NOMO-1 treated with DMSO at 0.1 percent for 48 hours (cell line): ENCODE measurements at regions not wholly inside any gene's neighbourhood (a gene's known extent, or its start where the extent isn't known, plus 50 kb on each side); places are given as distances from the start of the nearest gene placed in this dataset.
"Not testable (repeated sequence)": the region's sequence is repeated elsewhere in the genome, so short reads cannot be mapped to it uniquely, and the experiment has no call there.

Experiments used
- DNase-seq: peaks from one replicate; lab custom pipeline; 2025; ENCODE audit not compliant: unreplicated experiment; lab: John Stamatoyannopoulos, UW

- no peak for DNase-seq
These were observed 244.8 kb upstream of the RGMA start for GRCh38 chr15:93333796-93334195.

DNA sequence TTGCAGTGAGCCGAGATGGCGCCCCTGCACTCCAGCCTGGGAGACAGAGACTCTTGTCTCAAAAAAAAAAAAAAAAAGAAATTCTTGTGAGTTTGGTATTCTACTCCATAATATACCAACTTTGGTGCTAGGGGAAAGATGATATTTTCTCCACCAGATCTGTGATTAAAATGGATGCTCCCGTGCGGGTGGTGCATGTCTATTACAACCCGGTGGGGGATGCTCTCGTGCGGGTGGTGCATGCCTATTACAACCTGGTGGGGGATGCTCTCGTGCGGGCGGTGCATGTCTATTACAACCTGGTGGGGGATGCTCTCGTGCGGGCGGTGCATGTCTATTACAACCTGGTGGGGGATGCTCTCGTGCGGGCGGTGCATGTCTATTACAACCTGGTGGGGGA, 244.1 kb upstream of the RGMA start:
- not testable (repeated sequence) for DNase-seq

DNA sequence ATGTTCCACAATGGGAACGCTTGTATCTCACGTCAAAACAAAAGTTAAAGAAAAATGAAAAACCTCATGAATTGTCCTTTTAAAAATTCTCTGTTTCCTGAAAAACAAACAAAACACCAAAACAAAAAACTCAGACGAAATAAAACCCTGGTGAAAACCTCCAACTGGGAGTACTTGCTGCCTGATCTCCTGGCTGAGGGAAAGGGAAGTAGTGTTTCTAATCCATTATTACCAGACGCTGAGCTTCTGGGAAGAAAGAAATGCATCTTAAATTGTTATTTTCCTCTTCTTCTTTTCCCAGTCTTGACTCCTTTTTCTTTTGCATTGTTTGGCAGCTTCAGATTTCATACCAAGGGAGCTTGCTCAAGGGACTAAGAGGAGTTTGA, 243.2 kb upstream of the RGMA start:
- no peak for DNase-seq

GRCh38 chr15:93331545-93332167, 242.6 kb upstream of the RGMA start:
- no peak for DNase-seq

DNA sequence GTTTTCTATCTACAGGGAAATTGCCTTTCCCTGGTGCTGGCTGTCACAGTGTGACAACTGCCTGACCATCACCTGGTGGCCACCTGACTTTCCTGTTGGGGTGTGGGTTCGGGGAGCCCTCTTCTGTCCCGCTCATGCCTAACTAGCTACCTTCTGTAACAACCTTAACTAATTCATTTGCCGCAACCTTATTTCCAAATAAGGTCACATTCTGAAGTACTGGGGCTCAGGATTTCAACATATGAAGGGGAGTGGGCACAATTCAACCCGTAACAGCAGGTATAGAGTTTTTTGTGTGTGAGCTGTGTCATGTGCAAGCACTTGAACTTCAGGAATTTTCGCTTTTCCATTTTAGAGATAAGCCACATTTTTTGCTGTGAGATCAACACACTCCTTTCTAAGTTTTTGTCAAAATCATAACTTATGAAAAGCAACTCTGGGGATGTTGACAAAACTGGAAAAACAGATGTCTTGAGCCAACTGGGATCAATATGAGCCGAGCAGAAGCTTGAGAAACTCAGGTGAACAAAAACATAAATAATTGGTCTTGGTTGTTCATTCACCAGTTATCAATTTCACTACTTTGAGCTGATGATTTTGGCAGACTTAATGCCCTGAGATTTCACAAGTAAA, 242.0 kb upstream of the RGMA start:
- DNase-seq: no peak

- no peak for DNase-seq
These were observed 238.4 kb upstream of the RGMA start for GRCh38 chr15:93327364-93327763.

GRCh38 chr15:93324186-93324975, 235.4 kb upstream of the RGMA start:
- no peak for DNase-seq

DNA sequence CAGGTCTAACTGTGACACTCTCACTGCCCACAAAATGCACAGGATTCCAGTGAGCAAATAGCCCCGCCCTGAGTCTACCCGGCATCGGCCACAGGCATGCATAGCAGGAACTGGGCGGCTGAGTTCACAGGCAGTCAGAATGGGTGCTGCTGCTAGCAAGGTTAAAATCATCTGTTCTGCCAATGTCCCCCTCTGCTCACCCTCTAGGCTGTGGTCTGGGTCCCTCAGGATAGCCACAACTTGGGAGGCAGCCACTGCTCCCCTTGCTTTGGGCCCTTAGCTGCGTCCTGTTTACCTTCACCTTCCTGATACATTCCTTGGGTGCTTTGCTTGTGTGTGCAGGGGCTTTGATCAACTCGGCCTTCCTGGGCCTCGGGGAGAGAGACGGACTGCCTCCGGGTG, 232.9 kb upstream of the RGMA start:
- DNase-seq: no peak

DNA sequence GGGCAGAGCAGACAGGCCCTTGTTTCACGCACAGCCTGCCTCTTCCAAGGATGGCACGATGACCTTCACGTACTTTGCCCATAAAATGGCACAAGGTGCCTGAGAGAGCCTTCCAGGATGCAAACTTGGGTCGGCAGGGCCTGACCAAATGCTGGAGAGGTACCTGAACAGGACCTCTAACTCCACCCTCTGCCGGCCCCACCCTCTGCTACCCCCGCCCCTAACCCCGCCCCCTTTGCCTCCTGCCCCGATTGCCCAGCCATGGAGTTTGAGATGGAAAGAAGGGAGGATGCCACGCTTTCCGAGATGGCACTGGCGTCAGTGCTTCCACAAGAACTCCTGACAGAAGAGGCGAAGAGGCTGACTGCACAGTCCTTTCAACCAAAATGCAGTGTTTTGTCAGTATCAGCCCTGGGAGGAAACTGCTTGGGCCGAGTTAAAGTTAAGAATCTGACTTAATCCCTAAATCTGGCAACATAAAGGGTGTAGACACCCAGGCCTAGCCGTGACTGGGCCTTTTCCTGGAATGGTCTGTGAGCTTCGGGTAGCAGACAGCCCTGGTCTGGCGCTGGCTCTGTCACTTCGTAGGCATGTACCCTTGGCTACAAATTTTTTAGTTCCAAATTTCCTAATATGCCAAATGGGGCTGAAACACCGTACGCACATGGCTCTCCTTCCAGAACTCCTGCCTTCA, 230.3 kb upstream of the RGMA start:
- DNase-seq: no peak

DNA sequence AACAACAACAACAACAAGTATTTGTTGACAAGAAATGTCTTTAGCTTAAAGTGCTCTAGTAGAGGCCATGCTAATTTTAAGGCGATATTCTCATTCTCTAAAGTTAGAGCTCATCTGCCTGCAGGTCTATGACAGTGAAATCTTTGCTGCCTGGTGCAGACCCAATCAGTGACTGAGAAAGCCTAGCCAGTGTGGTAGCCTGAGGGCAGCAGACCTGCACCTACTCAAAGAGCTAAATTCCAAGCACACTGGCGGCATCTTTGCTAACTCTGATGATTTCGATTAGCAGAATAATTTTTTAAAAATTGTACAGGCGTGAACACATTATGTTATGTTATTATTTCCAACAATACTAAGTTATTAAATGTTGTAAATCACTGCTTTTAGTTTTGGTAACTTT, 228.8 kb upstream of the RGMA start:
- no peak for DNase-seq

- no peak for DNase-seq
These were observed 225.2 kb upstream of the RGMA start for GRCh38 chr15:93314245-93314644.

DNA sequence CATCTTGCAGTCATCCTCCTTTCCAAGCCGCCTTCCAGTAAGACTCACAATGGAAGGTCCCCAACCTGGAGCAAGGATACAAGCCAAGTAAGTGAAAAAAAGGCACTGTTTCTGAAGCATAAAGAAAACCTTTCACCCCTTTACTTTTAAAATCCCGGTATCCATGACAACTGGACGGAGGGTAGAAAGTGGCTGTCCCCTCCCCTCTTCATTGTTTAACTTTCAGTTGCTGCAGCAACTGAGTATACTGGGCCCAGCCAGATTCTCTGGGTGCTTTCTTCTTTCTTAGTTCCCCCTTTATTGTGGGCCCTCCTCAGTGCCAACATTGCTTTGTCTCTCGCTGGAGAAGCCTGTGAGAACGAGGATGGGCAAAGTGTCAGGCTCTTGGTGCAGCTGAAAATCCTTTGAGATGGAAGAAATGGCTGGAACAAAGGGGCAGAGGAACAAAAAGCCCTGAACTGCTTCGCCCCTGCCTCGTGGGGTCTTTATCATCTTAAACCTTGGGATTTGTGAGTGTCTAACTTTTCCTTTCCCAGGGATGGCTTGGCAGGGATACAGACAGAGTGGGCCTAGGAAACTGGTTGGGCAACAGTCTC, 224.0 kb upstream of the RGMA start:
- no peak for DNase-seq

GRCh38 chr15:93311620-93312019, 222.6 kb upstream of the RGMA start:
- DNase-seq: no peak

DNA sequence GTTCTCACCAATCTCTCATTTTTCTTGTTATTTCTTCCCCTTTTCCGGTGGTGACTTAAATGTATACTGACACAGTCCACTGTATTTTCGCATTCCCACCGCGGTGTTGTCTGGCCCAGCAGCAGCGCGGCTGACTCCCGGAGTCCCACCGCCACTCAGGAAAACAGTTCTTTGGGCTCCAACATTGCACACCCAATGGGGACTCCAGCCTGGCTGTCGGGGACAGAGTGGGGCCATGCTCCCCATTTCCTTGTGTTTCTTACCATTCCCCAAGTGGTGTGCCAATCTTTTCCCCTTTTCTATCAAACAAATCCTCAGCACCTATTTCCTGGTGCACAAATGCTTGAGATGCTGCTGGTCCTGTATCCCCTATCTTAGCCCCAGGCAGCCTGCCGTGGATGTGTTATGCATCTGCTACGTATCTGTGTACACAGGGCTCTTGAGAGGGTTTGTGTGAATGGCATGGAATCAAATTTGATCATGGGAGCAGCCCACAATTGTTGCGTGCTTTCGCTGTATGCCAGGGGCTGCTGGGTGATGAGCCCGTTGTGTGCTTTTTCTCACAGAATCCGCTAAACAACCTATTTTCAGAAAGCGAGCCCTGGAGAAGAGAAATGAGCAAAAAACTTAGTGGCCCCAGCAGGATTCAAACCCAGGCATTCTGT, 219.1 kb upstream of the RGMA start:
- DNase-seq: no peak

DNA sequence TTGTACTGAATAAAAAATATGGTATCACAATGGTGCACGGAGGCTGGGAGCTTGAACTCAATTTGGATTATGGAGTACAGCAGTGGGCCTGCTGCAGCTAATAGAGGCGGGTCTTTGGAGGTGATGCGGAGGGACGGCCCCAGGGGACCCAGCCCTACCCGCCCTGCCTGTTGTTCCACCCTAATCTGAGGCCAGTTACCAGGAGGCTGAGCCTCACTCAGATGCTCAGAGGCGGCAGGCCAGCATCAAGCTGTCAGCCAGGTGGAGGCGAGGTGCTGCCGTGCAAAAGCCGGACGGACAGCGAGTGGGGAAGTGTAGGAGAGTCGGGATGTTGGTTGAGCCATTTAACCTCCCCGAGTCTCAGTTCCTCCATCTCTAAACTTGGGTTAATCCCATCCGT, 218.5 kb upstream of the RGMA start:
- DNase-seq: no peak

DNA sequence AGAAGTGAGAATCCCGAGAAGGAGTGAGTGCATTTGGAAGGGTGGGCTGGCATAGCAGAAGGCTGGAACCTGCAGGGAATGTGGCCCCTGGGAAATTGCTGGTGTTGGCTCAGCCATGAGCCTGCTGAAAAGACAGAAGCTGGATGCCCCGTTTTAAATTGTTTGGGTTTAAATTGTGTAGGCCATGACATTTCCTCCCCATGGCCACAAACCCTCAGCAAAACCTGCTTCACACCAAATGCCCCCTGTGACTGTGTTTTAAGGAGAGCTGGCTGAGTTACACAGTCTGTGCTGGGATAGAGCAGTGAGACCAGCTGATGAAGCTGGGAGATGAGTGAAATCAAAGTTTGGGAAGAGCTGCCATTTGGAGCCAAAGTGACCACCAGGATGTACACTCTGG, 216.3 kb upstream of the RGMA start:
- DNase-seq: no peak

- DNase-seq: no peak
These were observed 213.2 kb upstream of the RGMA start for GRCh38 chr15:93302080-93302765.

DNA sequence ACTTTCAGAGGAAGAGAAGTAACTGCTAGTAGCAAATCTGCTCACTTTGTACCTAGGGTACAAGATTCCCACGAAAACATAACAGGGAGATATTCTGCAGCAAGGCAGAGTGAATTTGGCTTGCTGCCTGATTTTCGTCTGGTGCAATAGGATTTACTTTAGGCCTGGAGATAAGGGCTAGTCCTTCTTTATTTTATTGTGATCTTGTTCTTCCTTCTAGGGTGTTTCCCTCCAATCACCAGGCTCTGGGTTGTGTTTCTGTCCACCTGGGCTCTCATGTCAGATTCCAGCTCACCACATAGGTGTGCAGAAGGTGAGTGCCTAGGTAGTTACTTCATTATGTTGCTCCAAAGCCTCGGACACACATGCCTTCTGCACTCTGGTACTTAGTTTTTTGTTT, 211.8 kb upstream of the RGMA start:
- no peak for DNase-seq

DNA sequence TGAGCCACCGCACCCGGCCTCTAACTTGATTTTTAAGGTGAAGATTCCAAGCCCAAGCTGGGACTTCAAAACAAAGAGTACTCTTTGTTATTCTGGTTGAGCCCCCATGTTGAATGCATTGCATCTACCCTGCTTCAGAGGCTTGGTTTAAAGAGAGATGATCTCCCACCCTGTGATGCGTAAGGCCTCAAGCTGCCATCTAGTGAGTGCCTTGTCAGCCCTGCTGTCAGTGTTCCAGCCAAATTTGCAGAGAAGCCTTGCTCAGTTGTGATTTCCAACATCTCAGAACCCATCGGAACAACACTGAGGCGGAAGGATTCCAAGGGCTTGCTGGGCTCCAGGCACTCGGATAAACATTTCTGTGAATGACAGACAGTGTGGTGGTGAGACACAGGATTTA, 210.7 kb upstream of the RGMA start:
- no peak for DNase-seq

- DNase-seq: peak; percentile 31
These were observed 209.9 kb upstream of the RGMA start for GRCh38 chr15:93298901-93299300.
